Gastrocnemius medialis (tissue), 4 donors: ENCODE measurements at regions not wholly inside any gene's neighbourhood (a gene's known extent, or its start where the extent isn't known, plus 50 kb on each side); places are given as distances from the start of the nearest gene placed in this dataset.

Experiments
- ATAC-seq, 2 donors: fragments of 150-250 bp; one replicate each; pipeline ENCODE4 v1.9.1; 2016
- DNase-seq, 2 donors: peaks; one replicate each; pipeline ENCODE4 v3.0.0-alpha.2; 2019
- H3K27ac ChIP-seq, 4 donors: fragments of 200-600 bp; sonication (generic); 1 replicate in 1 of 4; 2 replicates in 3 of 4; pipeline ENCODE4 v1.5.1; 2016 to 2018; ENCODE audit warnings: mild to moderate bottlenecking in 2 of 4, moderate library complexity in 1 of 4
- H3K27me3 ChIP-seq, 3 donors: fragments of 200-600 bp; sonication (generic) in 2 of 3; 1 replicate in 1 of 3; 2 replicates in 2 of 3; pipeline versions ENCODE4 v1.5.1 to v1.6.0; 2016 to 2019; ENCODE audit warnings: mild to moderate bottlenecking in 1 of 3, moderate library complexity in 1 of 3
- H3K36me3 ChIP-seq, 2 donors: fragments of 200-600 bp; sonication (generic) in 1 of 2; one replicate each; pipeline ENCODE4 v1.5.1; 2017 to 2018
- H3K4me1 ChIP-seq, 2 donors: fragments of 200-600 bp; sonication (generic) in 1 of 2; one replicate each; pipeline ENCODE4 v1.5.1; 2016 to 2017; ENCODE audit warnings: mild to moderate bottlenecking in 2 of 2
- H3K4me3 ChIP-seq, 4 donors: fragments of 200-600 bp; sonication (generic) in 3 of 4; 1 replicate in 1 of 4; 2 replicates in 3 of 4; pipeline ENCODE4 v1.5.1; 2016 to 2019; ENCODE audit warnings: mild to moderate bottlenecking in 2 of 4
- H3K9me3 ChIP-seq, 3 donors: fragments of 200-600 bp; sonication (generic) in 2 of 3; 1 replicate in 1 of 3; 2 replicates in 2 of 3; pipeline ENCODE4 v1.5.1; 2016 to 2019
- POLR2A ChIP-seq, 2 donors: fragments of 450-650 bp; IDR thresholded peaks; one replicate each; pipeline ENCODE4 v1.6.1; 2017; ENCODE audit warnings: antibody characterized with exemption in 2 of 2, mild to moderate bottlenecking in 2 of 2, moderate library complexity in 2 of 2
- in situ Hi-C, 4 donors: fragments of 200-750 bp; cut with MboI; loops; one replicate each; pipeline versions ENCODE4 v1.15.0 to v1.8.0; 2017; ENCODE audit warnings: low sequenced_read_pairs in 4 of 4
- intact Hi-C: fragments of 100-400 bp; cut with DNase I; formaldehyde crosslinking; loops from one replicate; pipeline ENCODE4 v1.15.1; 2023; ENCODE audit warnings: low total_unique reads
- TF ChIP-seq, protein P1 (sequence below), 5 experiments: fragments of 450-650 bp in 3 of 5; fragments of 200-600 bp in 2 of 5; sonication (generic) in 2 of 5; IDR thresholded peaks in 4 of 5; conservative IDR thresholded peaks in 1 of 5; 1 replicate in 4 of 5; 2 replicates in 1 of 5; pipeline ENCODE4 v1.5.1; 2016 to 2019; ENCODE audit warnings: antibody characterized with exemption in 5 of 5, mild to moderate bottlenecking in 3 of 5, moderate library complexity in 3 of 5

DNA sequence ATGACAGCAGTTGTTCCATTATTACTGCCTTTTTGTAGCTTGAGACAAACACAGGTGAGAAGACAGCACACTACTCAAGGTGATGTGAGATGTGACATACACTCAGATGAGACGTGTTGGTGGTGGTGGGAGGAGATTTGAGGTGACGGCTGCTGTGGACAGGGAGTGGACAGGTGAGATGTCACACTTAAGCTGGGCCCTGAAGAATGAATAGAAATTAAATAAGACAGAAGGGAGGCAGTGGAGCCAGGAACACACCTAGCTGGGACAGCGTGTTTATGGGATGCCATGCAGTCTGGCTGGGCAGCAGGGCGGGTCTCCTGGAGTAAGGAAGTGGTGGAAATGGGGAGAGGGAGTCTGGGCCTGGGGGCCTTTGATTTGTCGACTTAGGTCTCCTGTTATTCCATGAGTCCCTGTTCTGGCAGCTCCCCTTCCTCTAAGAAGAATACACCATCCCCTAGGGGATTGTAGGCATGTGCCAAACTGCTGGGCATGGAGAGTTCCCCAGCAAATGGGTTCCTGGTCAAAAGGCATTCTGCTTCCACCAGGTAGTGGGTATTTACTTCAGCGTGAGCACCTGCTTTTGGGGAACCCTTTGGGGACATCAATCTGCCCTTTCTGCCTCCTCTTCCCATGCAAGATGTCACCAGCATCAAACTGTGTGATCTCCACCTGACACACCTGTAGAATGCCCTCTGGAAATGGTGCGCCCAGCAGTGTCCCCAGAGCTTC is 71.2 kb upstream of the ESRRB start:
- no peaks in the 10 kb centered on the region for H3K9me3 ChIP-seq
- no peak overlapping the region for H3K27ac ChIP-seq
- ATAC-seq = no peak
- no peaks in the 10 kb centered on the region for H3K36me3 ChIP-seq
- intact Hi-C loops (no loop called here), in situ Hi-C loops (no loop called here)
- no peak for DNase-seq
- H3K4me1 ChIP-seq = no peaks in the 10 kb centered on the region
- H3K27me3 ChIP-seq = no peaks in the 10 kb centered on the region
- H3K4me3 ChIP-seq = no peak overlapping the region
- TF ChIP-seq POLR2A (IDR thresholded peaks at IDR 0.05) = no peak
- TF ChIP-seq, protein P1, sequence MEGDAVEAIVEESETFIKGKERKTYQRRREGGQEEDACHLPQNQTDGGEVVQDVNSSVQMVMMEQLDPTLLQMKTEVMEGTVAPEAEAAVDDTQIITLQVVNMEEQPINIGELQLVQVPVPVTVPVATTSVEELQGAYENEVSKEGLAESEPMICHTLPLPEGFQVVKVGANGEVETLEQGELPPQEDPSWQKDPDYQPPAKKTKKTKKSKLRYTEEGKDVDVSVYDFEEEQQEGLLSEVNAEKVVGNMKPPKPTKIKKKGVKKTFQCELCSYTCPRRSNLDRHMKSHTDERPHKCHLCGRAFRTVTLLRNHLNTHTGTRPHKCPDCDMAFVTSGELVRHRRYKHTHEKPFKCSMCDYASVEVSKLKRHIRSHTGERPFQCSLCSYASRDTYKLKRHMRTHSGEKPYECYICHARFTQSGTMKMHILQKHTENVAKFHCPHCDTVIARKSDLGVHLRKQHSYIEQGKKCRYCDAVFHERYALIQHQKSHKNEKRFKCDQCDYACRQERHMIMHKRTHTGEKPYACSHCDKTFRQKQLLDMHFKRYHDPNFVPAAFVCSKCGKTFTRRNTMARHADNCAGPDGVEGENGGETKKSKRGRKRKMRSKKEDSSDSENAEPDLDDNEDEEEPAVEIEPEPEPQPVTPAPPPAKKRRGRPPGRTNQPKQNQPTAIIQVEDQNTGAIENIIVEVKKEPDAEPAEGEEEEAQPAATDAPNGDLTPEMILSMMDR (IDR thresholded peaks at IDR 0.05 in 4 of 5, conservative IDR thresholded peaks at IDR 0.05 in 1 of 5) = no peak

DNA sequence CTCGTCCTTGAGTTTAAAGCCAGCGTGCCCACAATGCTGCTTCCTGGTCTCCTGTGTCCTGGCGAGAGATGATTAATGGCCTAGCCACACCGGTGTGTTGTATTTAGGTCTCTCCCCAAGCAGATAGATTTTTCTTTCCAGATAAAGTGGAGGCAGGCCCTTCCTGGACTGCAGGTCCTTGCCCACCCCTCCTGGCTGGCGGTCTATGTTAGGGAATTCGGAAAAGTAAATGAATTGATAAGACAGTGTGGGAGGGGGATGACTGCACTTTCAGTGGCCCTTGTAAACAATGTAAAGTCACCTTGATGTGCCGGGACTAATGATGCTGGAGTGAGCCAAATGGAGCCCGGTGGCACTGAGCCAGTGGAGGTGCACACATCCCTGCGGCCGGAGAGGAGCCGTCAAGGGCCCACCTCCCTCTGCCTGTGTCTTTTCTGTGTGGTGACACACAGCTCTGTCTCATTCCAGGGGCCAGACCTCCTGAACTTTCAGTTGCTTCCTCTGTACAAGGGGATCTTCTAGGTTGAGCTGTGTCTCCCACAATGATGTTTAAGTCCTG is 70.6 kb upstream of the ESRRB start:
- in situ Hi-C loops = no loop called here
- intact Hi-C loops = no loop called here
- TF ChIP-seq, protein P1 (IDR thresholded peaks at IDR 0.05 in 4 of 5, conservative IDR thresholded peaks at IDR 0.05 in 1 of 5) = no peak
- no peak for TF ChIP-seq POLR2A (IDR thresholded peaks at IDR 0.05)
- Histone ChIP-seq H3K4me1 (peaks cover 5 to 6% of the 10 kb centered on the region in 2 donors), H3K27ac (no peak overlapping the region), H3K9me3 (no peaks in the 10 kb centered on the region), H3K36me3 (no peaks in the 10 kb centered on the region), H3K4me3 (no peak overlapping the region), H3K27me3 (no peaks in the 10 kb centered on the region)
- DNase-seq (no peak), ATAC-seq (no peak)

DNA sequence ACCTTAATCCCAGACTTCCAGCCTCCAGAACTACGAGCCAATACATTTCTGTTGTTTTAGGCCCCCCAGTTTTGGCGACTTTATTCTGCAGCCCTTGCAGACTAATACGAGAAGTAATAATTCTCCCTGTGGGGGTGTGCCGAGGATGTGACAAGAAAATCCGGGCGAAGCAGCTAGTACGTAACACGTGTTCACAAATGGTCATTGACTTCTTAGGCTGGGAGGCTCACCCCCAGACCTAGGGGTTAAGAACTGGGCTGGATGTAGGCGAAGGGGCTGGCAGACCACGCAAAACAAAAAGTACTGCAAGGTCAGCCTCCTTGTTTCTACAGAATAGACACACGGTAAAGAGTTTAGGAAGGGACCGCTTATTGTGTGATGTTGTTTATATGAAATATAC is 69.8 kb upstream of the ESRRB start:
- Histone ChIP-seq H3K9me3 (no peaks in the 10 kb centered on the region), H3K4me1 (peaks cover 9 to 11% of the 10 kb centered on the region in 2 donors), H3K4me3 (no peak overlapping the region), H3K27ac (no peak overlapping the region), H3K36me3 (no peaks in the 10 kb centered on the region), H3K27me3 (no peaks in the 10 kb centered on the region)
- TF ChIP-seq POLR2A (IDR thresholded peaks at IDR 0.05) = no peak
- TF ChIP-seq, protein P1 (IDR thresholded peaks at IDR 0.05 in 4 of 5, conservative IDR thresholded peaks at IDR 0.05 in 1 of 5) = no peak
- ATAC-seq (no peak), DNase-seq (no peak)
- intact Hi-C loops (no loop called here), in situ Hi-C loops (no loop called here)

DNA sequence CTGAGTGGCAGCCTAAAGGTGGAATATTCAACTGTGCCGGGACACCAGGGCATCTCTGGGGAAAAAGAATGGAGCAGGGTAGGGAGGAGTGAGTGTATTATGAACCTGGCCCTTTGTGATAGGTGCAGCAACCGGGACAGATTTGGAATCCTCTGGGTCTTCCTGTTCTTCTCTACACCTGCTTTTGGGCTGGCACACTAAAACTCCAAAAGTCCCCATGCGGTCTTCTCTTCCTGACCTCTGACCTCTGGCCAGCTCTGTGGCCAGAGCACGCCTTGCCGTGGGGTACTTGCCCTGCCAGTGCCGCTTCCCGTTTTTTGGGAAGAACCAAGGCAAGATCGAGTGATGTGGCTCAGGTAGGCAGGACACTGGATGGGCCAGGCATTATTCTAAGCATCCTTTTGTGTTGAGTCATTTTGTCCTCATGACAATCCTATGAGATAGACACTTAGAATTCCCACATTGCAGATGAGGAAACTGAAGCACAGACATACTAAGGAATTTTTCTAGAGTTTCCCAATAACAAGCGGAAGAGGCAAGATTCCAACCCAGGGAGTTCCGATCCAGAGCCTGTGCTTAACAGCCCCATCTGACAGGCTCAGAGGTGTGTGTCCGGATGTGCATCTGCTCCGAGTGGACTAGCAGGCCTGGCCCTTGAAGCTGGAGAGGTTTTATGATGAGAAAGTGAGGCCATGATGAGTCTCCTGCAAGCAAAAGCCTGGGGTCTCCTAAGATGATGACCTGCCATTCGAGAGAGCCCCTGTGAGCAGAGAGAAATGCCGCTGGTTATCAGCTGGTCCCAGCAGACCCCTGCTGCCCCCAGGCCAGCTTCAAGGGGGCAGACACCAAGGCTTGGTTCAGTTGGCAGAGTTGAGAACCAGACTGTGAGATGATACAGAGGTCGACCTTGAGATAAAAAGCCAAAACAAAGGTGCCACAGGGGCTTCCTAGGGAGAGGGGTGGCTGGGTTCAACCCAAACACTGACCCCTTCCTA is 67.9 kb upstream of the ESRRB start:
- in situ Hi-C loops = no loop called here
- H3K36me3 ChIP-seq = no peaks in the 10 kb centered on the region
- H3K4me3 ChIP-seq = no peak overlapping the region
- no peaks in the 10 kb centered on the region for H3K9me3 ChIP-seq
- ATAC-seq = no peak
- peaks cover 15 to 24% of the 10 kb centered on the region in 2 donors for H3K4me1 ChIP-seq
- H3K27ac ChIP-seq = no peak overlapping the region
- H3K27me3 ChIP-seq = no peaks in the 10 kb centered on the region
- no peak for DNase-seq
- TF ChIP-seq, protein P1 (IDR thresholded peaks at IDR 0.05 in 4 of 5, conservative IDR thresholded peaks at IDR 0.05 in 1 of 5) = no peak
- TF ChIP-seq POLR2A (IDR thresholded peaks at IDR 0.05) = no peak
- intact Hi-C loops = no loop called here
